ENCODE measurements at regions not wholly inside any gene's neighbourhood (a gene's known extent, or its start where the extent isn't known, plus 50 kb on each side); places are given as distances from the start of the nearest gene placed in this dataset.

- Histone ChIP-seq H3K27me3 (ENCODE audit: control insufficient read depth, insufficient read depth, low read length) (peaks cover 4% of the 10 kb centered on the region), H3K4me3 (ENCODE audit: low read depth, low read length) (no peak overlapping the region), H3K36me3 (ENCODE audit: control insufficient read depth, insufficient read depth, low read length) (no peaks in the 10 kb centered on the region)
- TF ChIP-seq CTCF (IDR thresholded peaks at IDR 0.05; ENCODE audit: insufficient read depth, low read length, severe bottlenecking): no peak
- FAIRE-seq: no peak
- no peak for DNase-seq (ENCODE audit: low read depth)
Measured at GRCh38 chr2:217662984-217663602, 339.7 kb downstream of the TNS1 start.

- DNase-seq (ENCODE audit: low read depth) (no peak), FAIRE-seq (no peak)
- H3K4me3 ChIP-seq (ENCODE audit: low read depth, low read length): no peak overlapping the region
- no peak for TF ChIP-seq CTCF (IDR thresholded peaks at IDR 0.05; ENCODE audit: insufficient read depth, low read length, severe bottlenecking)
- H3K27me3 ChIP-seq (ENCODE audit: control insufficient read depth, insufficient read depth, low read length): peaks cover 10% of the 10 kb centered on the region
- no peaks in the 10 kb centered on the region for H3K36me3 ChIP-seq (ENCODE audit: control insufficient read depth, insufficient read depth, low read length)
Measured at GRCh38 chr2:217661378-217661777, 341.4 kb downstream of the TNS1 start.

GRCh38 chr2:217660423-217660822 is 342.4 kb downstream of the TNS1 start:
- FAIRE-seq: no peak
- no peaks in the 10 kb centered on the region for H3K36me3 ChIP-seq (ENCODE audit: control insufficient read depth, insufficient read depth, low read length)
- TF ChIP-seq CTCF (IDR thresholded peaks at IDR 0.05; ENCODE audit: insufficient read depth, low read length, severe bottlenecking): no peak

GRCh38 chr2:217658806-217659205 is 344.0 kb downstream of the TNS1 start:
- no peak for TF ChIP-seq CTCF (IDR thresholded peaks at IDR 0.05; ENCODE audit: insufficient read depth, low read length, severe bottlenecking)
- H3K27me3 ChIP-seq (ENCODE audit: control insufficient read depth, insufficient read depth, low read length): peaks cover 10% of the 10 kb centered on the region
- no peak overlapping the region for H3K4me3 ChIP-seq (ENCODE audit: low read depth, low read length)
- FAIRE-seq (peak; percentile 28), DNase-seq (ENCODE audit: low read depth) (no peak)
- H3K36me3 ChIP-seq (ENCODE audit: control insufficient read depth, insufficient read depth, low read length): no peaks in the 10 kb centered on the region

More at GRCh38 chr2:217660423-217660822, 342.4 kb downstream of the TNS1 start:
- Histone ChIP-seq H3K4me3 (ENCODE audit: low read depth, low read length) (no peak overlapping the region), H3K27me3 (ENCODE audit: control insufficient read depth, insufficient read depth, low read length) (peaks cover 10% of the 10 kb centered on the region)
- no peak for DNase-seq (ENCODE audit: low read depth)

- no peaks in the 10 kb centered on the region for H3K36me3 ChIP-seq (ENCODE audit: control insufficient read depth, insufficient read depth, low read length)
- DNase-seq (ENCODE audit: low read depth) (no peak), FAIRE-seq (peak; percentile 89)
- no peak overlapping the region for H3K4me3 ChIP-seq (ENCODE audit: low read depth, low read length)
- peaks cover 10% of the 10 kb centered on the region for H3K27me3 ChIP-seq (ENCODE audit: control insufficient read depth, insufficient read depth, low read length)
- no peak for TF ChIP-seq CTCF (IDR thresholded peaks at IDR 0.05; ENCODE audit: insufficient read depth, low read length, severe bottlenecking)
Measured at GRCh38 chr2:217657252-217657651, 345.5 kb downstream of the TNS1 start.

GRCh38 chr2:217656316-217656715 is 346.5 kb downstream of the TNS1 start:
- no peak for FAIRE-seq
- Histone ChIP-seq H3K36me3 (ENCODE audit: control insufficient read depth, insufficient read depth, low read length) (no peaks in the 10 kb centered on the region), H3K4me3 (ENCODE audit: low read depth, low read length) (no peak overlapping the region), H3K27me3 (ENCODE audit: control insufficient read depth, insufficient read depth, low read length) (peaks cover 10% of the 10 kb centered on the region)
- DNase-seq (ENCODE audit: low read depth): no peak
- TF ChIP-seq CTCF (IDR thresholded peaks at IDR 0.05; ENCODE audit: insufficient read depth, low read length, severe bottlenecking): no peak

All from bronchial epithelial cell (primary cell).